ENCODE measurements at regions not wholly inside any gene's neighbourhood (a gene's known extent, or its start where the extent isn't known, plus 50 kb on each side); places are given as distances from the start of the nearest gene placed in this dataset.

DNA sequence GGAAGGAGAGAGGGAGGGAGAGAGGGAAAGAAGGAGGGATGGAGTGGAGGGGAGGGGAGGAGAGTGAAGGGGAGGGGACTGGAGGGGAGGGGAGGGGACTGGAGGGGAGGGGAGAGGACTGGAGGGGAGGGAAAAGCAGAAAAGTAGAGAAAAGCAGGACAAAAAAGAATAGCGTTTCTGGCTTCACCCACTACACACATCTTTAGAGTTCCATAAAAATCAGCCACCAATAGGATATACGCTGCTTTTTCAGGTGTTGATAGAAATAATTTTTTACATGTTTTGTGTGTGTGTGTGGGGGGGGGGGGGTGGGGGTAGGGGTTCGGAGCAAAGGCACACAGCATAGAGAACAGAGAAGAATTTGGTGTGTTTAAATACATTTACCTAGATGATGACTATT is 1259.1 kb downstream of the EPHA7 start:
- TF ChIP-seq, protein P1, sequence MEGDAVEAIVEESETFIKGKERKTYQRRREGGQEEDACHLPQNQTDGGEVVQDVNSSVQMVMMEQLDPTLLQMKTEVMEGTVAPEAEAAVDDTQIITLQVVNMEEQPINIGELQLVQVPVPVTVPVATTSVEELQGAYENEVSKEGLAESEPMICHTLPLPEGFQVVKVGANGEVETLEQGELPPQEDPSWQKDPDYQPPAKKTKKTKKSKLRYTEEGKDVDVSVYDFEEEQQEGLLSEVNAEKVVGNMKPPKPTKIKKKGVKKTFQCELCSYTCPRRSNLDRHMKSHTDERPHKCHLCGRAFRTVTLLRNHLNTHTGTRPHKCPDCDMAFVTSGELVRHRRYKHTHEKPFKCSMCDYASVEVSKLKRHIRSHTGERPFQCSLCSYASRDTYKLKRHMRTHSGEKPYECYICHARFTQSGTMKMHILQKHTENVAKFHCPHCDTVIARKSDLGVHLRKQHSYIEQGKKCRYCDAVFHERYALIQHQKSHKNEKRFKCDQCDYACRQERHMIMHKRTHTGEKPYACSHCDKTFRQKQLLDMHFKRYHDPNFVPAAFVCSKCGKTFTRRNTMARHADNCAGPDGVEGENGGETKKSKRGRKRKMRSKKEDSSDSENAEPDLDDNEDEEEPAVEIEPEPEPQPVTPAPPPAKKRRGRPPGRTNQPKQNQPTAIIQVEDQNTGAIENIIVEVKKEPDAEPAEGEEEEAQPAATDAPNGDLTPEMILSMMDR (conservative IDR thresholded peaks at IDR 0.05; ENCODE audit: low read depth, low read length) = no peak
- no peak for TF ChIP-seq EZH2 (IDR thresholded peaks at IDR 0.05; ENCODE audit: borderline replicate concordance, low read depth, low read length, poor library complexity, severe bottlenecking)

Measured in A673 (cell line).